ENCODE measurements at regions not wholly inside any gene's neighbourhood (a gene's known extent, or its start where the extent isn't known, plus 50 kb on each side); places are given as distances from the start of the nearest gene placed in this dataset.

DNA sequence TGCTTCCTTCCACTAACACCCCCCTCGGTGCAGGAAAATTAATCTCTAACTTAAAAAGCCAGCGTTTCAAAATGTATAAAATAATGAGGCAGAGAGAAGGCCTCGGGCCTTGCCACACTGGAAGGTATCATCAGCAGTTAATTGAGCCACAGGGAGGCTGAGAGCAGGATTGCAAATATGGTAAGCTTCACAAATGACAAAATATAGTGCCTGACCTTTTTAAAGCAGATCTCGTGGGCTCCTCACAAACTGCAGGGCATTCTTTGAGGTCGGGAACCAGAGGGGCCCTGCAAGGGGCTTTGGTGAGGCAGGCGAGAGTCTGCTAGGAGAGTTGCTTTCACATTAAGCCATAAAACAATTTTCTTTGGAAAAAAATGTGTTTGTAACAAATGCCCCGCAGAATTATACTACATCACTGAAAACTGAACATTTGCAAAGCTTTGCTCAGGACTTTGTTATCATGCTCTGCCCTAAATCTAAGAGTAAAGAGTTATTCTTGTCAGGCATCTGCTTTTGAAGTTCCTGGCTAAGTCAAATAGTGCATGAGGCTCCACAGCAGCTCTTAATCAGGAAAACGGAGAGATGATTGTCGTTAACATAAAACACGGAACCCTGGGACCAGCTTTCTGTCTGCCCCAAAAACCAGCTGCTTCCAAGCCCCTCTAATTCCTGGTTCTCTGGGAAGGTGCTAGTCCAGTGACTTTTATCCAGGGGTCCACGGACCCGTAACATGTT, 61.4 kb upstream of the SYT13 start:
- H2AFZ ChIP-seq (ENCODE audit: insufficient read depth, low read depth, low read length, poor library complexity, severe bottlenecking): no peak overlapping the region
- H3K4me3 ChIP-seq (replicated peaks in 1 of 3; ENCODE audit: low read depth in 2 of 3, low read length in 3 of 3): no peak overlapping the region
- H3K79me2 ChIP-seq (ENCODE audit: insufficient read depth, low read length): no peaks in the 10 kb centered on the region
- H3K27me3 ChIP-seq (ENCODE audit: control insufficient read depth in 2 of 2, insufficient read depth in 2 of 2, low read length in 2 of 2): peaks cover 10 to 13% of the 10 kb centered on the region in 2 donors
- Mint-ChIP-seq H3K36me3 (no peaks in the 10 kb centered on the region), H3K27ac (no peak overlapping the region), H3K9me3 (no peaks in the 10 kb centered on the region), H3K4me3 (no peak overlapping the region), H3K27me3 (ENCODE audit: low read depth in 3 of 3) (peaks cover 16 to 37% (median 16%) of the 10 kb centered on the region in 3 donors), H3K4me1 (no peaks in the 10 kb centered on the region)
- no peaks in the 10 kb centered on the region for H3K36me3 ChIP-seq (replicated peaks in 1 of 2; ENCODE audit: control insufficient read depth in 1 of 2, insufficient read depth in 2 of 2, low read length in 2 of 2)
- H3K4me2 ChIP-seq (replicated peaks; ENCODE audit: extremely low read depth, low read length, poor library complexity, severe bottlenecking): no peak overlapping the region
- DNase-seq: no peak
- TF ChIP-seq, protein P1, sequence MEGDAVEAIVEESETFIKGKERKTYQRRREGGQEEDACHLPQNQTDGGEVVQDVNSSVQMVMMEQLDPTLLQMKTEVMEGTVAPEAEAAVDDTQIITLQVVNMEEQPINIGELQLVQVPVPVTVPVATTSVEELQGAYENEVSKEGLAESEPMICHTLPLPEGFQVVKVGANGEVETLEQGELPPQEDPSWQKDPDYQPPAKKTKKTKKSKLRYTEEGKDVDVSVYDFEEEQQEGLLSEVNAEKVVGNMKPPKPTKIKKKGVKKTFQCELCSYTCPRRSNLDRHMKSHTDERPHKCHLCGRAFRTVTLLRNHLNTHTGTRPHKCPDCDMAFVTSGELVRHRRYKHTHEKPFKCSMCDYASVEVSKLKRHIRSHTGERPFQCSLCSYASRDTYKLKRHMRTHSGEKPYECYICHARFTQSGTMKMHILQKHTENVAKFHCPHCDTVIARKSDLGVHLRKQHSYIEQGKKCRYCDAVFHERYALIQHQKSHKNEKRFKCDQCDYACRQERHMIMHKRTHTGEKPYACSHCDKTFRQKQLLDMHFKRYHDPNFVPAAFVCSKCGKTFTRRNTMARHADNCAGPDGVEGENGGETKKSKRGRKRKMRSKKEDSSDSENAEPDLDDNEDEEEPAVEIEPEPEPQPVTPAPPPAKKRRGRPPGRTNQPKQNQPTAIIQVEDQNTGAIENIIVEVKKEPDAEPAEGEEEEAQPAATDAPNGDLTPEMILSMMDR (IDR thresholded peaks at IDR 0.05): no peak
- no peaks in the 10 kb centered on the region for H3K4me1 ChIP-seq (ENCODE audit: control insufficient read depth in 1 of 2, insufficient read depth in 2 of 2, low read length in 2 of 2)
- no peaks in the 10 kb centered on the region for H3K9me3 ChIP-seq (replicated peaks in 1 of 2; ENCODE audit: control insufficient read depth in 1 of 2, insufficient read depth in 1 of 2, low read length in 2 of 2)
- intact Hi-C loops (cut with micrococcal nuclease): no loop called here
- H4K20me1 ChIP-seq (ENCODE audit: insufficient read depth, low read length): no peaks in the 10 kb centered on the region
- H3K27ac ChIP-seq (ENCODE audit: low read depth in 1 of 2, low read length in 2 of 2): no peak overlapping the region
- H3K9ac ChIP-seq (ENCODE audit: insufficient read depth, low read length, poor library complexity, severe bottlenecking): no peak overlapping the region
- 55% methylated on average over 5 of the region's 12 CpGs for WGBS (ENCODE audit: insufficient coverage)

DNA sequence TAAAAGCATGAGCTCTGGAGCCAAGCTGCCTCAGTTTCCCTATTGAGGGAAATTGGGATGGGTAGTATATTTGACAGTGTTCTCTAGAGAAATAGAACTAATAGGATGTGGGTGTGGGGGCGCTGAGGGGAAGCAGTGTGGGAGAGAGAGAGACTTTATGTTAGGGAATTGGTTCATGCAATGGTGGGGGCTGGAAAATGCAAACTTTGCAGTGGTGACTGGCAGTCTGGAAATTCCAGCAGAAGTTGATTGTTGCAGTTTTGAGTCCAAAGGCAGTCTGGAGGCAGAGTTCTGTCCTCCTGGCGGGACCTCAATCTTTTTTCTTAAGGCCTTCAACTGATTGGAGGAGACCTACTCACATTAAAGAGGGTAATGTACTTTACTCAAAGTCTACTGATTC, 59.4 kb upstream of the SYT13 start:
- H3K4me1 Mint-ChIP-seq: no peaks in the 10 kb centered on the region
- Histone ChIP-seq H2AFZ (ENCODE audit: insufficient read depth, low read depth, low read length, poor library complexity, severe bottlenecking) (no peak overlapping the region), H3K9me3 (replicated peaks in 1 of 2; ENCODE audit: control insufficient read depth in 1 of 2, insufficient read depth in 1 of 2, low read length in 2 of 2) (no peaks in the 10 kb centered on the region), H4K20me1 (ENCODE audit: insufficient read depth, low read length) (no peaks in the 10 kb centered on the region), H3K9ac (ENCODE audit: insufficient read depth, low read length, poor library complexity, severe bottlenecking) (no peak overlapping the region), H3K27ac (ENCODE audit: low read depth in 1 of 2, low read length in 2 of 2) (no peak overlapping the region), H3K4me1 (ENCODE audit: control insufficient read depth in 1 of 2, insufficient read depth in 2 of 2, low read length in 2 of 2) (peaks cover under 1% of the 10 kb centered on the region in 2 donors), H3K27me3 (ENCODE audit: control insufficient read depth in 2 of 2, insufficient read depth in 2 of 2, low read length in 2 of 2) (peaks cover 8 to 10% of the 10 kb centered on the region in 2 donors), H3K4me3 (replicated peaks in 1 of 3; ENCODE audit: low read depth in 2 of 3, low read length in 3 of 3) (no peak overlapping the region), H3K36me3 (replicated peaks in 1 of 2; ENCODE audit: control insufficient read depth in 1 of 2, insufficient read depth in 2 of 2, low read length in 2 of 2) (no peaks in the 10 kb centered on the region), H3K4me2 (replicated peaks; ENCODE audit: extremely low read depth, low read length, poor library complexity, severe bottlenecking) (no peak overlapping the region), H3K79me2 (ENCODE audit: insufficient read depth, low read length) (no peaks in the 10 kb centered on the region)
- H3K27me3 Mint-ChIP-seq (ENCODE audit: low read depth in 3 of 3): peaks cover 13 to 29% (median 18%) of the 10 kb centered on the region in 3 donors
- H3K36me3 Mint-ChIP-seq: no peaks in the 10 kb centered on the region
- 86% methylated on average over 1 of the region's 2 CpGs for WGBS (ENCODE audit: insufficient coverage)
- no peak overlapping the region for H3K27ac Mint-ChIP-seq
- peak overlapping the region in 1 of 2 donors; percentile 15 for H3K4me3 Mint-ChIP-seq
- no peak for DNase-seq
- TF ChIP-seq, protein P1 (IDR thresholded peaks at IDR 0.05): no peak
- H3K9me3 Mint-ChIP-seq: no peaks in the 10 kb centered on the region
- intact Hi-C loops (cut with micrococcal nuclease): no loop called here
